GM18520 (cell line): ENCODE measurements at regions not wholly inside any gene's neighbourhood (a gene's known extent, or its start where the extent isn't known, plus 50 kb on each side); places are given as distances from the start of the nearest gene placed in this dataset.

Experiments used
- ATAC-seq: cut with Tn5 transposase; IDR thresholded peaks from one replicate; pipeline ENCODE4 v1.9.1; 2021; ENCODE audit not compliant: unreplicated experiment

GRCh38 chr2:128368437-128369107 is 49.9 kb upstream of the HS6ST1 start:
- ATAC-seq, result no peak

GRCh38 chr2:128369108-128369555 is 50.5 kb upstream of the HS6ST1 start:
- ATAC-seq, result no peak

GRCh38 chr2:128369602-128370467 is 51.2 kb upstream of the HS6ST1 start:
- ATAC-seq, result no peak

- no peak for ATAC-seq
Observed at GRCh38 chr2:128370468-128371247, 52.0 kb upstream of the HS6ST1 start.

- no peak for ATAC-seq
Observed at GRCh38 chr2:128371248-128371630, 52.6 kb upstream of the HS6ST1 start.

- ATAC-seq, result no peak
Observed at GRCh38 chr2:128371648-128372345, 53.1 kb upstream of the HS6ST1 start.

GRCh38 chr2:128372621-128373341 is 54.1 kb upstream of the HS6ST1 start:
- ATAC-seq, result no peak

GRCh38 chr2:128373451-128374000 is 54.9 kb upstream of the HS6ST1 start:
- ATAC-seq, result no peak

GRCh38 chr2:128374001-128374710 is 55.5 kb upstream of the HS6ST1 start:
- ATAC-seq, result no peak

GRCh38 chr2:128374711-128375413 is 56.2 kb upstream of the HS6ST1 start:
- no peak for ATAC-seq

- no peak for ATAC-seq
Observed at GRCh38 chr2:128375454-128375853, 56.8 kb upstream of the HS6ST1 start.

- ATAC-seq, result no peak
Observed at GRCh38 chr2:128376241-128377041, 57.8 kb upstream of the HS6ST1 start.

GRCh38 chr2:128377071-128377910 is 58.6 kb upstream of the HS6ST1 start:
- no peak for ATAC-seq

- ATAC-seq, result no peak
Observed at GRCh38 chr2:128378231-128379020, 59.8 kb upstream of the HS6ST1 start.

GRCh38 chr2:128379021-128380015 is 60.6 kb upstream of the HS6ST1 start:
- ATAC-seq, result no peak
